Endothelial cell of umbilical vein (primary cell): ENCODE measurements at regions not wholly inside any gene's neighbourhood (a gene's known extent, or its start where the extent isn't known, plus 50 kb on each side); places are given as distances from the start of the nearest gene placed in this dataset.

Experiments used
- BruUV-seq: library from RNA; stranded (reverse); fragments of 400-500 nt; replicated peaks from 2 replicates; lab custom pipeline; 2021; lab: Mats Ljungman, UMichigan
- CTCF ChIA-PET: fragments of 300-600, 350-600 bp; sonication (Branson Sonifier 250); formaldehyde crosslinking; loops from one replicate; lab custom pipeline; 2021; ENCODE audit warnings: antibody characterized with exemption, inconsistent platforms; lab: Charles Lee
- POLR2A ChIA-PET: fragments of 300-600, 350-600 bp; sonication (Branson Sonifier 250); formaldehyde crosslinking; loops from one replicate; lab custom pipeline; 2021; ENCODE audit warnings: antibody characterized with exemption, inconsistent platforms; lab: Charles Lee
- DNase-seq: peaks from one replicate; pipeline ENCODE4 v3.0.0-alpha.2; 2011; ENCODE audit warnings: low read depth, low spot score
- FAIRE-seq: peaks from 2 replicates; lab custom pipeline; 2011; peaks lifted over from hg19 to GRCh38; lab: Jason Lieb, UNC
- H2AFZ ChIP-seq: 2 replicates; pipeline ENCODE4 v1.6.0; 2012; ENCODE audit warnings: low read depth, low read length, control low read depth, inconsistent platforms
- H3K27ac ChIP-seq: 2 replicates; pipeline ENCODE4 v1.5.1; 2011; ENCODE audit warnings: low read depth, mild to moderate bottlenecking, control low read depth, low read length, moderate library complexity; ENCODE audit not compliant: insufficient read depth
- H3K27me3 ChIP-seq, 2 experiments: 2 replicates each; pipeline versions ENCODE4 v1.6.0 to v1.6.1; 2011; ENCODE audit warnings: low read length in 2 of 2, mixed read lengths in 1 of 2; ENCODE audit not compliant: control insufficient read depth in 2 of 2, insufficient read depth in 2 of 2
- H3K36me3 ChIP-seq, 2 experiments: 2 replicates in 1 of 2; 3 replicates in 1 of 2; pipeline ENCODE4 v1.5.1; 2011; ENCODE audit warnings: low read length in 2 of 2, mild to moderate bottlenecking in 1 of 2, moderate library complexity in 1 of 2; ENCODE audit not compliant: control insufficient read depth in 2 of 2, insufficient read depth in 2 of 2; ENCODE audit errors: extremely low read depth in 1 of 2
- H3K4me1 ChIP-seq: 3 replicates; pipeline ENCODE4 v1.5.1; 2011; ENCODE audit warnings: mild to moderate bottlenecking, low read length; ENCODE audit not compliant: control insufficient read depth, insufficient read depth; ENCODE audit errors: extremely low read depth
- H3K4me2 ChIP-seq: 2 replicates; pipeline ENCODE4 v1.6.1; 2011; ENCODE audit warnings: low read length, control low read depth, mixed read lengths; ENCODE audit not compliant: insufficient read depth
- H3K4me3 ChIP-seq, 3 experiments: fragments of 200-600 bp in 1 of 3; sonication (generic), shearing (Covaris generic) in 1 of 3; replicated peaks in 1 of 3; 2 replicates each; pipeline ENCODE4 v1.5.1; 2011 to 2016; ENCODE audit warnings: control low read depth in 3 of 3, low read length in 3 of 3, mild to moderate bottlenecking in 2 of 3, inconsistent platforms in 1 of 3, low read depth in 1 of 3, moderate library complexity in 1 of 3; ENCODE audit not compliant: insufficient read depth in 1 of 3
- H3K79me2 ChIP-seq: 2 replicates; pipeline ENCODE4 v1.6.0; 2012; ENCODE audit warnings: low read length, inconsistent platforms; ENCODE audit not compliant: control insufficient read depth, insufficient read depth
- H3K9ac ChIP-seq: replicated peaks from 2 replicates; pipeline ENCODE3; 2011; ENCODE audit warnings: low read length, control low read depth; ENCODE audit not compliant: insufficient read depth; ENCODE audit errors: extremely low read depth
- H3K9me1 ChIP-seq: replicated peaks from 3 replicates; pipeline ENCODE4 v1.6.0; 2011; ENCODE audit warnings: mild to moderate bottlenecking, low read length; ENCODE audit not compliant: control insufficient read depth, insufficient read depth; ENCODE audit errors: extremely low read depth
- H3K9me3 ChIP-seq: replicated peaks from 2 replicates; pipeline ENCODE4 v1.5.1; 2012; ENCODE audit warnings: low read length, inconsistent platforms; ENCODE audit not compliant: control insufficient read depth, insufficient read depth
- H4K20me1 ChIP-seq: replicated peaks from 2 replicates; pipeline ENCODE3; 2011; ENCODE audit warnings: mild to moderate bottlenecking, low read length; ENCODE audit not compliant: control insufficient read depth, insufficient read depth; ENCODE audit errors: extremely low read depth
- CTCF ChIP-seq, 2 donors: IDR thresholded peaks; 1 replicate in 1 of 2; 2 replicates in 1 of 2; pipeline ENCODE4 v1.5.1; 2011; ENCODE audit warnings: low read length in 2 of 2, mild to moderate bottlenecking in 2 of 2, moderate library complexity in 2 of 2, control low read depth in 1 of 2, inconsistent platforms in 1 of 2, low read depth in 1 of 2; ENCODE audit not compliant: insufficient read depth in 1 of 2; ENCODE audit errors: extremely low read depth in 1 of 2
- EZH2 ChIP-seq: IDR thresholded peaks from 2 replicates; pipeline ENCODE4 v1.6.1; 2012; ENCODE audit warnings: borderline replicate concordance, low read depth, mild to moderate bottlenecking, moderate library complexity, low read length, inconsistent platforms; ENCODE audit not compliant: severe bottlenecking
- FOS ChIP-seq: IDR thresholded peaks from 2 replicates; pipeline ENCODE4 v1.6.1; 2011; ENCODE audit warnings: mild to moderate bottlenecking, low read length, moderate library complexity, borderline replicate concordance; ENCODE audit not compliant: insufficient read depth
- GATA2 ChIP-seq: IDR thresholded peaks from 2 replicates; pipeline ENCODE4 v1.7.0; 2011; ENCODE audit warnings: low read depth, mild to moderate bottlenecking, moderate library complexity, mixed read lengths, low read length; ENCODE audit not compliant: insufficient read length, insufficient read depth
- JUN ChIP-seq: IDR thresholded peaks from 2 replicates; pipeline ENCODE4 v1.6.1; 2011; ENCODE audit warnings: borderline replicate concordance, low read depth; ENCODE audit not compliant: insufficient read length, insufficient read depth
- MAX ChIP-seq: IDR thresholded peaks from 2 replicates; pipeline ENCODE4 v1.6.1; 2011; ENCODE audit not compliant: insufficient read depth, insufficient read length
- MYC ChIP-seq: IDR thresholded peaks from one replicate; pipeline ENCODE4 v1.6.1; 2011; ENCODE audit warnings: mild to moderate bottlenecking, low read depth, low read length
- POLR2A ChIP-seq: IDR thresholded peaks from 2 replicates; pipeline ENCODE4 v1.6.1; 2012; ENCODE audit warnings: low read depth, mild to moderate bottlenecking, control low read depth, low read length
- POLR2AphosphoS5 ChIP-seq: IDR thresholded peaks from 2 replicates; pipeline ENCODE4 v1.6.1; 2012; ENCODE audit warnings: low read depth, mild to moderate bottlenecking, control low read depth, low read length, moderate library complexity; ENCODE audit not compliant: insufficient read depth
- dilution Hi-C: fragments of 300-500 bp; cut with MboI; formaldehyde crosslinking; loops from one replicate; pipeline ENCODE4 v1.15.0; 2019; ENCODE audit warnings: low sequenced_read_pairs; ENCODE audit not compliant: extremely low pct_ligation_motif_present
- intact Hi-C: fragments of 100-400 bp; cut with micrococcal nuclease; formaldehyde crosslinking; loops from one replicate; pipeline ENCODE4 v1.10.0; 2022

- Histone ChIP-seq H3K9me3 (peaks cover 2% of the 10 kb centered on the region), H3K36me3 (no peaks in the 10 kb centered on the region), H4K20me1 (no peaks in the 10 kb centered on the region), H3K9me1 (no peaks in the 10 kb centered on the region), H3K4me3 (no peak overlapping the region), H3K27me3 (no peaks in the 10 kb centered on the region), H3K4me2 (no peak overlapping the region), H3K27ac (no peak overlapping the region), H3K9ac (no peak overlapping the region), H3K4me1 (no peaks in the 10 kb centered on the region), H3K79me2 (no peaks in the 10 kb centered on the region), H2AFZ (no peak overlapping the region)
- ChIA-PET POLR2A (no interaction called here), CTCF (no interaction called here)
- DNase-seq (no peak), FAIRE-seq (no peak)
- dilution Hi-C loops (no loop called here), intact Hi-C loops (no loop called here)
- no TSS peak for BruUV-seq
- no peak for TF ChIP-seq MAX
- no peak for TF ChIP-seq POLR2AphosphoS5
- no peak for TF ChIP-seq JUN
- no peak for TF ChIP-seq CTCF (IDR thresholded peaks at IDR 0.05; ENCODE audit: extremely low read depth in 1 of 2, insufficient read depth in 1 of 2, low read depth in 1 of 2, low read length in 2 of 2)
- no peak for TF ChIP-seq POLR2A
- TF ChIP-seq FOS = no peak
- no peak for TF ChIP-seq EZH2
- no peak for TF ChIP-seq MYC
- TF ChIP-seq GATA2 = no peak
Observed at GRCh38 chr4:14321723-14322122, 680.6 kb upstream of the CPEB2 start.
